ENCODE measurements at regions not wholly inside any gene's neighbourhood (a gene's known extent, or its start where the extent isn't known, plus 50 kb on each side); places are given as distances from the start of the nearest gene placed in this dataset.

DNA sequence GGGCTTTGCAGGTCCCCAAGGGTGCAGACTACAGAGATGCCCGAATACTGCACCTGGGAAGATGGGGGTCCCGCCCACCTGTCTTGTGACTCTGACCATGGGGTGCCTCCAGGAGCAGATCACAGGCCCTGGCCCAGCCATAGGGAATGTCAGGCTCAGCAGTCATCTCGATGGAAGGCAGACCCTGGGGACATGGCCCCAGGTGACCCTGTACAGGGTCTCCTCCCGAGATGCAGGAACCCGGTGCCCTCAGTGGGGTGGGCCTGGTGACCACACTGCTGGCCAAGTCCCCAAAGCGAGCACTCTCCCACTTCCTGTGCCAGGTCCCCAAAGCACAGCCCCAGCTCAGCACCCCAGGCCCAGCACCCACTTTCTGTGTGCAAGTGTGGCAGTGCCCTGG, 903.7 kb upstream of the USP15 start:
- TF ChIP-seq, protein P1, sequence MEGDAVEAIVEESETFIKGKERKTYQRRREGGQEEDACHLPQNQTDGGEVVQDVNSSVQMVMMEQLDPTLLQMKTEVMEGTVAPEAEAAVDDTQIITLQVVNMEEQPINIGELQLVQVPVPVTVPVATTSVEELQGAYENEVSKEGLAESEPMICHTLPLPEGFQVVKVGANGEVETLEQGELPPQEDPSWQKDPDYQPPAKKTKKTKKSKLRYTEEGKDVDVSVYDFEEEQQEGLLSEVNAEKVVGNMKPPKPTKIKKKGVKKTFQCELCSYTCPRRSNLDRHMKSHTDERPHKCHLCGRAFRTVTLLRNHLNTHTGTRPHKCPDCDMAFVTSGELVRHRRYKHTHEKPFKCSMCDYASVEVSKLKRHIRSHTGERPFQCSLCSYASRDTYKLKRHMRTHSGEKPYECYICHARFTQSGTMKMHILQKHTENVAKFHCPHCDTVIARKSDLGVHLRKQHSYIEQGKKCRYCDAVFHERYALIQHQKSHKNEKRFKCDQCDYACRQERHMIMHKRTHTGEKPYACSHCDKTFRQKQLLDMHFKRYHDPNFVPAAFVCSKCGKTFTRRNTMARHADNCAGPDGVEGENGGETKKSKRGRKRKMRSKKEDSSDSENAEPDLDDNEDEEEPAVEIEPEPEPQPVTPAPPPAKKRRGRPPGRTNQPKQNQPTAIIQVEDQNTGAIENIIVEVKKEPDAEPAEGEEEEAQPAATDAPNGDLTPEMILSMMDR (IDR thresholded peaks at IDR 0.05; ENCODE audit: unreplicated experiment) = no peak
- H3K9me3 Mint-ChIP-seq = no peaks in the 10 kb centered on the region
- H3K36me3 Mint-ChIP-seq = no peaks in the 10 kb centered on the region
- no peak overlapping the region for H3K4me3 Mint-ChIP-seq
- no peak for DNase-seq (ENCODE audit: low spot score in 2 of 2, unreplicated experiment in 2 of 2)
- H3K4me1 Mint-ChIP-seq = no peaks in the 10 kb centered on the region
- no peak overlapping the region for H3K27ac Mint-ChIP-seq
- H3K27me3 Mint-ChIP-seq (ENCODE audit: low read depth) = peaks cover 2% of the 10 kb centered on the region

DNA sequence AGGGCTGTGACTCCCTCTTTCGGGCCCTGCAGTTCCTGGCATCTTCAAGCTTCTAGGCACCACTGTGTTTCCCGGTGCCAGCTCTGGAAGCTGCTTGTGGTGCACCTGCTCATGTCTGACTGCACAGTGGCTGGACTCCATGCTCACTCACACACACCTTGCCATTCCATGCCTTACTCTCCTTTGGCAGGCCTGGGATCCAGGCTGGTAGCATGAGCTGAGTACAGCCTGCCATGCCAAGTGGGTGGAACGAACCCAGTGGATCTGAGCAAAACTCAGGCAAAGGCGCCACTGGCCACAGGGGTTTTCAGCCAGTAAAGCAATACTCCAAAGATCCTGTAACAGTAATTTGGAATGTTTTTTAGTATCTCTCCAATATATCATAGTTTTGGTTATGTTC, 902.7 kb upstream of the USP15 start:
- no peak overlapping the region for H3K4me3 Mint-ChIP-seq
- no peak for DNase-seq (ENCODE audit: low spot score in 2 of 2, unreplicated experiment in 2 of 2)
- TF ChIP-seq, protein P1 (IDR thresholded peaks at IDR 0.05; ENCODE audit: unreplicated experiment) = no peak
- no peaks in the 10 kb centered on the region for H3K4me1 Mint-ChIP-seq
- no peaks in the 10 kb centered on the region for H3K36me3 Mint-ChIP-seq
- H3K27me3 Mint-ChIP-seq (ENCODE audit: low read depth) = peaks cover 2% of the 10 kb centered on the region
- H3K9me3 Mint-ChIP-seq = no peaks in the 10 kb centered on the region
- H3K27ac Mint-ChIP-seq = no peak overlapping the region

DNA sequence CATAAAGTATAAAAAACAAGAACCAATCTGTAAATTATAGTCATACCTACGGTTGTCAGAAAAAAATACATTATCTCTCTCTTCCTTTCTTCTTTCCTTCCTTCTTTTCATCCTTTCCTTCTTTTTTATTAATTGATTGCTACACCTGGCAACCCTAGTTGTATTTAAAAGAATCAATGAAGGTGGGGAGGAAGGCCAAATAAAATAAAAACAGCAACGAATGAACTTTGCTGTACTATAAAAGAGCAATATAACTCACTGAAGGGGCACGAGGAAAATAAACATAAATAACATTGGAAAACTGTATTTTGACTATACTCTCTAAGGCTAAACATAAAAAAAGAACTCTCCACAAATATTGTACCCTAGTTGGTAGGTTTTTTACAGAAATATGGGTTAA, 898.2 kb upstream of the USP15 start:
- no peak overlapping the region for H3K27ac Mint-ChIP-seq
- TF ChIP-seq, protein P1 (IDR thresholded peaks at IDR 0.05; ENCODE audit: unreplicated experiment) = no peak
- H3K4me1 Mint-ChIP-seq = no peaks in the 10 kb centered on the region
- DNase-seq (ENCODE audit: low spot score in 2 of 2, unreplicated experiment in 2 of 2) = no peak
- no peaks in the 10 kb centered on the region for H3K9me3 Mint-ChIP-seq
- H3K36me3 Mint-ChIP-seq = no peaks in the 10 kb centered on the region
- H3K4me3 Mint-ChIP-seq = no peak overlapping the region
- peaks cover 3% of the 10 kb centered on the region for H3K27me3 Mint-ChIP-seq (ENCODE audit: low read depth)

DNA sequence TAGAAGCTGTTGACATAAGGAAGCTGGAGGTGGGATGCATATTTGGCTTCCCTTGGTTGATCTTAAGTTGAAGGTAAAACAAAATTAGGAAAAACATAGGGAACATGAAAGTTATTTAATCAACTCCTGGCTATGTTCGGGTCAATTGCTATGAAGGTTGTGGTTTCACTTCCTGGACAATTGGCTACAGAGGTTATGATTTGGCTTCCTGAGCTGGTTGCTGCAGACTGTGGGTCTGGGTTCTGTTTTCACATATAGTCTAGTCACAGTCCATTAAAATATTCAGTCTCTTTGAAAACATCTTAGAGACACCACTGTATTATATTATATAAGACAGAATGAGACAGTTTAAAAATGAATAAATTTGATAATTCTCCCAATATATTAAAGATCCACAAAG, 895.2 kb upstream of the USP15 start:
- no peak overlapping the region for H3K4me3 Mint-ChIP-seq

DNA sequence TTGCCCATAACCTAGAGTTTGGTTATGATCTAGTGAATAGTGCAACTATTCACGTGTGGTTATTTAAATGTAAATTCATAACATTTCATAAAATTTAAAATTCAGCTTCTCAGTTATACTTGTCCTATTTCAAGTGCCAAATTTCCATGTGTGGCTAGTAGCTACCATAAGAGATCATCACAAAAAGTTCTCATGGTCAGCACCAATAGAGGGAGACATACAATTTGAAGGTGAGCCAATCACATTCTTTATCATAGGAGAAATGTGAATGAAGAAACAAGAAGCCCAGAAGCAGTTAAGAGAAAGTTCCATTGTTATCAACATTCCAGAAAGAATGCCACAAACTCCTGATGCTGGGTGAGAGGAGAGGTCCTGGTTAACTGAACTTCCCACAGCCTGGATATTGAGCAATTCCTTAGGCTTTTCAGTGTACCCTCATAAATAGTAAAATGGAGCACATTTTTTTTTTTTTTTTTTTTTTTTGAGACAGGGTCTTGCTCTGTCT, 892.9 kb upstream of the USP15 start:
- Mint-ChIP-seq H3K36me3 (no peaks in the 10 kb centered on the region), H3K27me3 (ENCODE audit: low read depth) (peaks cover 7% of the 10 kb centered on the region), H3K9me3 (no peaks in the 10 kb centered on the region), H3K27ac (no peak overlapping the region), H3K4me3 (no peak overlapping the region), H3K4me1 (no peaks in the 10 kb centered on the region)
- TF ChIP-seq, protein P1 (IDR thresholded peaks at IDR 0.05; ENCODE audit: unreplicated experiment) = no peak
- no peak for DNase-seq (ENCODE audit: low spot score in 2 of 2, unreplicated experiment in 2 of 2)

More for the DNA sequence above, 895.2 kb upstream of the USP15 start:
- H3K9me3 Mint-ChIP-seq = no peaks in the 10 kb centered on the region
- TF ChIP-seq, protein P1 (IDR thresholded peaks at IDR 0.05; ENCODE audit: unreplicated experiment) = no peak
- H3K4me1 Mint-ChIP-seq = no peaks in the 10 kb centered on the region
- no peak for DNase-seq (ENCODE audit: low spot score in 2 of 2, unreplicated experiment in 2 of 2)
- H3K36me3 Mint-ChIP-seq = no peaks in the 10 kb centered on the region
- no peak overlapping the region for H3K27ac Mint-ChIP-seq
- peaks cover 2% of the 10 kb centered on the region for H3K27me3 Mint-ChIP-seq (ENCODE audit: low read depth)
